ENCODE measurements at regions not wholly inside any gene's neighbourhood (a gene's known extent, or its start where the extent isn't known, plus 50 kb on each side); places are given as distances from the start of the nearest gene placed in this dataset.

GRCh38 chr2:60400462-60401246 lies 152.8 kb downstream of the BCL11A start:
- H3K27me3 Mint-ChIP-seq (ENCODE audit: low read depth), result no peaks in the 10 kb centered on the region
- no peak overlapping the region for H3K4me3 Mint-ChIP-seq
- no peaks in the 10 kb centered on the region for H3K36me3 Mint-ChIP-seq (ENCODE audit: low read depth)
- H3K27ac Mint-ChIP-seq, result no peak overlapping the region
- H3K9me3 Mint-ChIP-seq, result no peaks in the 10 kb centered on the region
- no peaks in the 10 kb centered on the region for H3K4me1 Mint-ChIP-seq (ENCODE audit: low read depth)

GRCh38 chr2:60394463-60394862 lies 159.0 kb downstream of the BCL11A start:
- H3K36me3 Mint-ChIP-seq (ENCODE audit: low read depth), result no peaks in the 10 kb centered on the region
- no peak overlapping the region for H3K4me3 Mint-ChIP-seq
- no peaks in the 10 kb centered on the region for H3K9me3 Mint-ChIP-seq
- no peaks in the 10 kb centered on the region for H3K27me3 Mint-ChIP-seq (ENCODE audit: low read depth)
- H3K4me1 Mint-ChIP-seq (ENCODE audit: low read depth), result no peaks in the 10 kb centered on the region
- H3K27ac Mint-ChIP-seq, result no peak overlapping the region

GRCh38 chr2:60391649-60392375 lies 161.6 kb downstream of the BCL11A start:
- no peak overlapping the region for H3K4me3 Mint-ChIP-seq

GRCh38 chr2:60391230-60391629 lies 162.2 kb downstream of the BCL11A start:
- H3K27ac Mint-ChIP-seq, result no peak overlapping the region
- H3K36me3 Mint-ChIP-seq (ENCODE audit: low read depth), result no peaks in the 10 kb centered on the region
- no peaks in the 10 kb centered on the region for H3K4me1 Mint-ChIP-seq (ENCODE audit: low read depth)
- H3K4me3 Mint-ChIP-seq, result no peak overlapping the region
- peaks cover 4% of the 10 kb centered on the region for H3K27me3 Mint-ChIP-seq (ENCODE audit: low read depth)
- no peaks in the 10 kb centered on the region for H3K9me3 Mint-ChIP-seq

More at GRCh38 chr2:60391649-60392375, 161.6 kb downstream of the BCL11A start:
- no peak overlapping the region for H3K27ac Mint-ChIP-seq
- peaks cover 4% of the 10 kb centered on the region for H3K27me3 Mint-ChIP-seq (ENCODE audit: low read depth)
- no peaks in the 10 kb centered on the region for H3K4me1 Mint-ChIP-seq (ENCODE audit: low read depth)
- no peaks in the 10 kb centered on the region for H3K36me3 Mint-ChIP-seq (ENCODE audit: low read depth)
- no peaks in the 10 kb centered on the region for H3K9me3 Mint-ChIP-seq

DNA sequence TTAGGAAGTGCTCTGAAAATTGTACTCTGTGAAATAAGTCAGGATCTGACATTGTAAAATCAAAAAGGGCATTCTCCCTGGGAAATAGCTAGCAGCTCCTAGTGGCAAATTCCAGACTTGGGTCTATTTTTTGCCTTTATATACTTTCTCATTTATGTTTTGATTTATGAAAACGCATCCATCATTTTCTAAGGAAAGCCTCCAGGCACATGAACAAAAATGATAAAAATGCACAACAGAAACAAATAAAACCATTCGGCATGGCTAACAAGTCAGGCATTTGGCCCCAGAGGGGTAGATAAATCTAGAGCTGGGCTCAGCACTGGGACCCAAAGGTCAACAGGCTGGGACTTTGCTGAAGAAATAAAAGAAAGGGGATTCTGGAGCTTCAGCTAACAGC lies 167.0 kb downstream of the BCL11A start:
- Mint-ChIP-seq H3K4me1 (ENCODE audit: low read depth) (no peaks in the 10 kb centered on the region), H3K27ac (no peak overlapping the region), H3K36me3 (ENCODE audit: low read depth) (no peaks in the 10 kb centered on the region), H3K27me3 (ENCODE audit: low read depth) (peaks cover 11% of the 10 kb centered on the region), H3K9me3 (no peaks in the 10 kb centered on the region), H3K4me3 (no peak overlapping the region)

GRCh38 chr2:60385648-60386047 lies 167.8 kb downstream of the BCL11A start:
- Mint-ChIP-seq H3K4me1 (ENCODE audit: low read depth) (no peaks in the 10 kb centered on the region), H3K36me3 (ENCODE audit: low read depth) (no peaks in the 10 kb centered on the region), H3K27me3 (ENCODE audit: low read depth) (peaks cover 11% of the 10 kb centered on the region), H3K4me3 (no peak overlapping the region), H3K9me3 (no peaks in the 10 kb centered on the region), H3K27ac (no peak overlapping the region)

GRCh38 chr2:60383401-60384143 lies 169.9 kb downstream of the BCL11A start:
- Mint-ChIP-seq H3K27me3 (ENCODE audit: low read depth) (peaks cover 8% of the 10 kb centered on the region), H3K4me1 (ENCODE audit: low read depth) (peaks cover 3% of the 10 kb centered on the region), H3K4me3 (no peak overlapping the region), H3K9me3 (no peaks in the 10 kb centered on the region), H3K27ac (no peak overlapping the region), H3K36me3 (ENCODE audit: low read depth) (no peaks in the 10 kb centered on the region)

DNA sequence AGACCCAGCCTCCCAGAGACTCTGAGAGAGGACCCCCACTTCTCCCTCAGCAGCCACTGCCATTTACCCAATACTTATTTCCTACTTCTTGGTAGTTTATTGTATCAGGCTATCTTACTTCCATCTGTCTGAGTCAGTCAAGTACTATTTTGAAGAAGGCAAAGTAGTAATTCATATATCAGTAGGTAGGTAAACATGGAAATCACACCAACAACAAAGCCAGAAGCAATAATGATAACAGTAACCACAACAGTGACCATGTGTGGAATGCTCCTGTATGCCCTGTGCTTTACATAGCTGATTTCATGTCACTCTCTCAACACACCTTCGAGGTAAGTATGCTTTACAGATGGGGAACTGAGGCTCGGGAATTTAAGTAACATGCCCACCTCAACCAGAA lies 173.0 kb downstream of the BCL11A start:
- H3K4me3 Mint-ChIP-seq, result no peak overlapping the region
- peaks cover 7% of the 10 kb centered on the region for H3K27me3 Mint-ChIP-seq (ENCODE audit: low read depth)
- H3K4me1 Mint-ChIP-seq (ENCODE audit: low read depth), result peaks cover 3% of the 10 kb centered on the region
- H3K36me3 Mint-ChIP-seq (ENCODE audit: low read depth), result no peaks in the 10 kb centered on the region
- no peaks in the 10 kb centered on the region for H3K9me3 Mint-ChIP-seq
- no peak overlapping the region for H3K27ac Mint-ChIP-seq

DNA sequence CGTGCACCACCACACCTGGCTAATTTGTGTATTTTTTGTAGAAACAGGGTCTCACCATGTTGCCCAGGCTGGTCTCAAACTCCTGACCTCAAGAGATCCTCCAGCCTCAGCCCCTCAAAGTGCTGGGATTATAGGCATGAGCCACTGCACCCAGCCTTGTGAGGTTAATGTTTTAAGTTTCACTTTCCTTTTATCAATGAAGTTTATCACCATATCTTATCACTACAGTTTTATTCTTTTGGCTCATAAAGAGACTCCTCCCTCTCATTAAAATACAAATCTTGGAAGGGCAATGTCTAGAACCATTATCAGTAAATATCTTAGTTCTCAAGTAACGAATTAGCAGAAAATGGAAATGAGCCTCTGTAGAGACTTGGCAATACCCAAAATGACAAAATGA lies 173.8 kb downstream of the BCL11A start:
- H3K27me3 Mint-ChIP-seq (ENCODE audit: low read depth), result peaks cover 3% of the 10 kb centered on the region
- H3K4me3 Mint-ChIP-seq, result no peak overlapping the region
- H3K27ac Mint-ChIP-seq, result no peak overlapping the region

GRCh38 chr2:60379216-60379615 lies 174.2 kb downstream of the BCL11A start:
- H3K4me1 Mint-ChIP-seq (ENCODE audit: low read depth), result peaks cover 3% of the 10 kb centered on the region
- no peaks in the 10 kb centered on the region for H3K36me3 Mint-ChIP-seq (ENCODE audit: low read depth)
- H3K27ac Mint-ChIP-seq, result no peak overlapping the region
- no peak overlapping the region for H3K4me3 Mint-ChIP-seq
- no peaks in the 10 kb centered on the region for H3K9me3 Mint-ChIP-seq
- peaks cover 3% of the 10 kb centered on the region for H3K27me3 Mint-ChIP-seq (ENCODE audit: low read depth)

More for the DNA sequence above, 173.8 kb downstream of the BCL11A start:
- Mint-ChIP-seq H3K9me3 (no peaks in the 10 kb centered on the region), H3K4me1 (ENCODE audit: low read depth) (peaks cover 3% of the 10 kb centered on the region), H3K36me3 (ENCODE audit: low read depth) (no peaks in the 10 kb centered on the region)

- H3K36me3 Mint-ChIP-seq (ENCODE audit: low read depth), result no peaks in the 10 kb centered on the region
- peaks cover 2% of the 10 kb centered on the region for H3K27me3 Mint-ChIP-seq (ENCODE audit: low read depth)
- H3K27ac Mint-ChIP-seq, result no peak overlapping the region
- no peaks in the 10 kb centered on the region for H3K9me3 Mint-ChIP-seq
- H3K4me3 Mint-ChIP-seq, result no peak overlapping the region
- peaks cover 3% of the 10 kb centered on the region for H3K4me1 Mint-ChIP-seq (ENCODE audit: low read depth)
These were observed 175.6 kb downstream of the BCL11A start for GRCh38 chr2:60377825-60378224.

DNA sequence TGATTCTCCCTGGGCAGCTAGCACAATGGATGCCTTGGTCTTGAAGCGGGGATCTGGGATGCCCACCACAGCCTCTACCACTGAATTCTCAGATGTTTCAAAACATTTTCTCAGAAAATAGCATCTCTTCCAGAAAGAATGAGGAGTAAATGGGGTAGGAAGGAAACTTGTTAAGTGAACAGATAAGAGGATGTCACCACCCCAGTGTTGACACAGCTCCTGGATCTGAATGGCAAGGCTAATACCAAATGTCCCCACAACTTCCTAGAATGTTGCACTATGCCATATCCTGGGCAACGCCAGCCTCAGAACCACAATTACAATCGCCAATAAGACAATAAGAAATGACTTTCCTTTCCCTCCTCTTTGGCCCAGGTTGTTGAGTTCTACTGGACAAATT lies 177.2 kb downstream of the BCL11A start:
- no peak overlapping the region for H3K27ac Mint-ChIP-seq
- no peaks in the 10 kb centered on the region for H3K27me3 Mint-ChIP-seq (ENCODE audit: low read depth)
- peaks cover 3% of the 10 kb centered on the region for H3K4me1 Mint-ChIP-seq (ENCODE audit: low read depth)
- H3K4me3 Mint-ChIP-seq, result no peak overlapping the region
- H3K9me3 Mint-ChIP-seq, result no peaks in the 10 kb centered on the region
- no peaks in the 10 kb centered on the region for H3K36me3 Mint-ChIP-seq (ENCODE audit: low read depth)

GRCh38 chr2:60371681-60372080 lies 181.8 kb downstream of the BCL11A start:
- no peak overlapping the region for H3K27ac Mint-ChIP-seq
- no peaks in the 10 kb centered on the region for H3K4me1 Mint-ChIP-seq (ENCODE audit: low read depth)
- no peaks in the 10 kb centered on the region for H3K27me3 Mint-ChIP-seq (ENCODE audit: low read depth)
- no peaks in the 10 kb centered on the region for H3K36me3 Mint-ChIP-seq (ENCODE audit: low read depth)
- H3K4me3 Mint-ChIP-seq, result no peak overlapping the region
- no peaks in the 10 kb centered on the region for H3K9me3 Mint-ChIP-seq

GRCh38 chr2:60371219-60371618 lies 182.2 kb downstream of the BCL11A start:
- Mint-ChIP-seq H3K36me3 (ENCODE audit: low read depth) (no peaks in the 10 kb centered on the region), H3K9me3 (no peaks in the 10 kb centered on the region), H3K4me3 (no peak overlapping the region), H3K27ac (no peak overlapping the region), H3K4me1 (ENCODE audit: low read depth) (no peaks in the 10 kb centered on the region), H3K27me3 (ENCODE audit: low read depth) (no peaks in the 10 kb centered on the region)

DNA sequence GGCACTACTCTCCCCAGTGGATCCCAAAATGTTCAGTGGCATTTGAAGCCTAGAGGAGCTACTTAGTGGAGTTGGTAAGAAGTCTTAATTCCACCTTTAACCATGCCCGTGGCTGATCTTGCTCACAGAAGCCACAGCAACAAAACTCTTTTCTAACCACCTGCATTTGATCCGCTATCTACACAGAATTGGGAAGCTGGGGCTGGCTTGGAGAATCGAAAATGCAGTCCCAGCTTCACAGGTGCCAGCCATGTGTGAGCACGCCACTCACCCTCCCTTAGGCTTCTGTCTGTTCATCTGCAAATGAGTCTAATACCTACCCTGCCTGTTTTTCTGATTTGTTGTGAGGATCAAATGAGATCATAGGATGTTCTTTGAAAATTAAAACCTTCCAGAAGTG lies 182.6 kb downstream of the BCL11A start:
- Mint-ChIP-seq H3K9me3 (no peaks in the 10 kb centered on the region), H3K27me3 (ENCODE audit: low read depth) (no peaks in the 10 kb centered on the region), H3K4me3 (no peak overlapping the region), H3K4me1 (ENCODE audit: low read depth) (no peaks in the 10 kb centered on the region), H3K36me3 (ENCODE audit: low read depth) (no peaks in the 10 kb centered on the region), H3K27ac (no peak overlapping the region)

Data from T-helper 1 cell treated with Interleukin-12 subunit alpha and Interleukin-12 subunit beta and Interleukin-4 antibody, amounts not matched to agents 30 μg/mL and 1 μg/mL, for 36 hours (primary cell).